WTC11 (cell line): ENCODE measurements at regions not wholly inside any gene's neighbourhood (a gene's known extent, or its start where the extent isn't known, plus 50 kb on each side); places are given as distances from the start of the nearest gene placed in this dataset.

Experiments used
- ATF2 ChIP-seq: sonication (generic); formaldehyde crosslinking; IDR thresholded peaks from 2 replicates; pipeline ENCODE4 v1.8.1; 2022; ENCODE audit warnings: low read depth, missing genetic modification reagents, borderline replicate concordance
- MAX ChIP-seq: sonication (generic); formaldehyde crosslinking; IDR thresholded peaks from 2 replicates; pipeline ENCODE4 v1.8.0; 2022; ENCODE audit warnings: mild to moderate bottlenecking, missing genetic modification reagents
- MXD4 ChIP-seq: fragments of 250-450 bp; sonication (Bioruptor Pico); IDR thresholded peaks from 2 replicates; pipeline ENCODE4 v1.8.0; 2021; ENCODE audit warnings: mild to moderate bottlenecking, moderate library complexity, borderline replicate concordance
- USF2 ChIP-seq: sonication (generic); formaldehyde crosslinking; IDR thresholded peaks from 2 replicates; pipeline ENCODE4 v1.8.1; 2023; ENCODE audit warnings: mild to moderate bottlenecking, missing genetic modification reagents, moderate library complexity
- TF ChIP-seq, protein P1 (sequence below): fragments of 200-600 bp; IDR thresholded peaks from 2 replicates; pipeline ENCODE4 v1.8.0; 2022; ENCODE audit warnings: antibody characterized with exemption

DNA sequence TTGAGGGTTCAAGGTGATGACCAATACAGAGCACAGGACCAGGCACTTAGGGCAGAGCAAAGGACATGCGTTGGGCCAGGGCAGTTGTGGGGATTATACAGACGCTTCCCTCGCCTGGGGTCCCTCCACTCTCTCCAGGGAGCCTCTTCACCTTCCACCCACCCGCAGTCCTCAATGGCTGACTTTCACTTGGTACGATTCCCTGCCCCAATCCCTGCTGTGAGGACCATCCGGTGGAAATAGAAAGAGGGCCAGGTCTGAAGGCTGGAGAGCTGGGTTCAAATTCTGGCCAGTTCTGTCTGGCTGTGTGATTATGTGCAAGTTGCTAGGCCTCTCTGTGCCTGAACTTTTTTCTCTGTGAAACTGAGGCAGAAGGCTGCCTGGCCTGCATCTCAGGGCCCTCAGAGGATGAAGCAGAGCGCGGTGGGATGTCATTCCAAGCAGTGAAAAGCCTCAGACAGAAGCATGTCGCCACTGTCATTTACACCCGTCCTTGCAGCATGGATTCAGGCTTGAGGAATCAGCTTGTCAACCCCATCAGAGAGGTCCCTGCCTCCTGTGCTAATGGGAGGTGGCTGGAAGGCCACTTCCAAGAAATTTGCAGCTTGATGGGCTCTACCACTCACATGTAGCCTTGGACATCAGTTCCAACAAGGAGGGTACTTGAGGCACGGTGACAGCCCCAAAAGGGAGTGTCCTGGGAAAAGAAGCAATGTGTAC, 206.6 kb upstream of the IER5L start:
- TF ChIP-seq, protein P1, sequence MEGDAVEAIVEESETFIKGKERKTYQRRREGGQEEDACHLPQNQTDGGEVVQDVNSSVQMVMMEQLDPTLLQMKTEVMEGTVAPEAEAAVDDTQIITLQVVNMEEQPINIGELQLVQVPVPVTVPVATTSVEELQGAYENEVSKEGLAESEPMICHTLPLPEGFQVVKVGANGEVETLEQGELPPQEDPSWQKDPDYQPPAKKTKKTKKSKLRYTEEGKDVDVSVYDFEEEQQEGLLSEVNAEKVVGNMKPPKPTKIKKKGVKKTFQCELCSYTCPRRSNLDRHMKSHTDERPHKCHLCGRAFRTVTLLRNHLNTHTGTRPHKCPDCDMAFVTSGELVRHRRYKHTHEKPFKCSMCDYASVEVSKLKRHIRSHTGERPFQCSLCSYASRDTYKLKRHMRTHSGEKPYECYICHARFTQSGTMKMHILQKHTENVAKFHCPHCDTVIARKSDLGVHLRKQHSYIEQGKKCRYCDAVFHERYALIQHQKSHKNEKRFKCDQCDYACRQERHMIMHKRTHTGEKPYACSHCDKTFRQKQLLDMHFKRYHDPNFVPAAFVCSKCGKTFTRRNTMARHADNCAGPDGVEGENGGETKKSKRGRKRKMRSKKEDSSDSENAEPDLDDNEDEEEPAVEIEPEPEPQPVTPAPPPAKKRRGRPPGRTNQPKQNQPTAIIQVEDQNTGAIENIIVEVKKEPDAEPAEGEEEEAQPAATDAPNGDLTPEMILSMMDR, result no peak
- no peak for TF ChIP-seq MXD4 (CRISPR knock-in tag)
- TF ChIP-seq MAX (CRISPR knock-in tag), result no peak
- no peak for TF ChIP-seq ATF2
- no peak for TF ChIP-seq USF2 (CRISPR knock-in tag)
